SK-N-SH (cell line): ENCODE measurements at regions not wholly inside any gene's neighbourhood (a gene's known extent, or its start where the extent isn't known, plus 50 kb on each side); places are given as distances from the start of the nearest gene placed in this dataset.

Experiments used
- CTCF ChIA-PET: fragments of 300-600, 350-600 bp; formaldehyde crosslinking; extraction: SDS; loops from one replicate; lab custom pipeline; 2021; lab: Yijun Ruan, JAX
- POLR2A ChIA-PET: fragments of 350-600 bp; sonication (Branson Sonifier 250); formaldehyde crosslinking; extraction: SDS; loops from one replicate; lab custom pipeline; 2020; ENCODE audit warnings: antibody characterized with exemption, inconsistent platforms; lab: Yijun Ruan, JAX
- DNase-seq: peaks from one replicate; pipeline ENCODE4 v3.0.0; 2012
- H2AFZ ChIP-seq: fragments of 200-600 bp; sonication (generic); 2 replicates; pipeline ENCODE4 v1.8.1; 2016; ENCODE audit warnings: antibody characterized with exemption, mild to moderate bottlenecking, low read depth
- H3F3A ChIP-seq: fragments of 200-600 bp; sonication (generic); replicated peaks from 2 replicates; pipeline ENCODE3; 2016; ENCODE audit warnings: antibody characterized with exemption, mild to moderate bottlenecking; ENCODE audit not compliant: insufficient read depth
- H3K27ac ChIP-seq, 2 experiments: fragments of 200-500 bp in 1 of 2; fragments of 200-600 bp in 1 of 2; sonication (Bioruptor generic) in 1 of 2; sonication (generic), shearing (Covaris generic) in 1 of 2; 2 replicates each; pipeline versions ENCODE4 v1.5.1 to v1.6.1; 2014 to 2016; ENCODE audit warnings: low read depth in 2 of 2, inconsistent platforms in 1 of 2, low read length in 1 of 2, mild to moderate bottlenecking in 1 of 2, mixed read lengths in 1 of 2
- H3K27me3 ChIP-seq: fragments of 200-600 bp; sonication (generic), shearing (Covaris generic); 2 replicates; pipeline ENCODE4 v1.6.1; 2016; ENCODE audit warnings: mixed run types; ENCODE audit not compliant: insufficient read depth
- H3K36me3 ChIP-seq, 2 experiments: fragments of 200-500 bp in 1 of 2; fragments of 200-600 bp in 1 of 2; sonication (Bioruptor generic) in 1 of 2; sonication (generic) in 1 of 2; replicated peaks in 1 of 2; 2 replicates each; pipeline versions ENCODE3 to v1.5.1; 2014 to 2016; ENCODE audit warnings: low read length in 1 of 2, mild to moderate bottlenecking in 1 of 2; ENCODE audit not compliant: insufficient read depth in 2 of 2, control insufficient read depth in 1 of 2
- H3K4me1 ChIP-seq, 2 experiments: fragments of 200-500 bp in 1 of 2; fragments of 200-600 bp in 1 of 2; sonication (Bioruptor generic) in 1 of 2; sonication (generic), shearing (Covaris generic) in 1 of 2; 2 replicates each; pipeline versions ENCODE4 v1.5.1 to v1.6.1; 2014 to 2016; ENCODE audit warnings: low read depth in 1 of 2, low read length in 1 of 2, mixed run types in 1 of 2; ENCODE audit not compliant: insufficient read depth in 2 of 2, control insufficient read depth in 1 of 2
- H3K4me2 ChIP-seq: fragments of 200-600 bp; sonication (generic), shearing (Covaris generic); 2 replicates; pipeline ENCODE4 v1.6.1; 2017; ENCODE audit warnings: mixed run types
- H3K4me3 ChIP-seq, 2 experiments: fragments of 200-500 bp in 1 of 2; fragments of 200-600 bp in 1 of 2; sonication (Bioruptor generic) in 1 of 2; sonication (generic), shearing (Covaris generic) in 1 of 2; 2 replicates each; pipeline versions ENCODE4 v1.5.1 to v1.8.1; 2014 to 2016; ENCODE audit warnings: low read depth in 2 of 2, inconsistent platforms in 1 of 2, low read length in 1 of 2, mild to moderate bottlenecking in 1 of 2, mixed read lengths in 1 of 2, moderate library complexity in 1 of 2
- H3K79me2 ChIP-seq: fragments of 200-600 bp; sonication (generic); 2 replicates; pipeline ENCODE4 v1.8.1; 2017; ENCODE audit warnings: mild to moderate bottlenecking; ENCODE audit not compliant: insufficient read depth
- H3K9ac ChIP-seq: fragments of 200-600 bp; sonication (generic); 2 replicates; pipeline ENCODE4 v1.6.1; 2017; ENCODE audit warnings: mixed run types
- H3K9me2 ChIP-seq: fragments of 200-600 bp; sonication (generic); 2 replicates; pipeline ENCODE4 v1.6.1; 2017; ENCODE audit warnings: mixed run types
- H3K9me3 ChIP-seq: fragments of 200-600 bp; sonication (generic); 2 replicates; pipeline ENCODE4 v1.6.1; 2017; ENCODE audit warnings: mixed run types, mild to moderate bottlenecking, moderate library complexity
- H4K20me1 ChIP-seq: fragments of 200-600 bp; sonication (generic); 2 replicates; pipeline ENCODE4 v1.6.1; 2017; ENCODE audit warnings: mild to moderate bottlenecking, mixed run types; ENCODE audit not compliant: insufficient read depth
- CTCF ChIP-seq: fragments of 200-600 bp; sonication (generic); IDR thresholded peaks from 2 replicates; pipeline ENCODE4 v1.6.1; 2017; ENCODE audit warnings: antibody characterized with exemption, mild to moderate bottlenecking, moderate library complexity
- ELF1 ChIP-seq: IDR thresholded peaks from 2 replicates; pipeline ENCODE4 v1.4.0; 2012
- FOXJ3 ChIP-seq: sonication (generic); formaldehyde crosslinking; IDR thresholded peaks from 2 replicates; pipeline ENCODE4 v1.5.1; 2020; ENCODE audit warnings: mild to moderate bottlenecking, missing genetic modification reagents
- FOXM1 ChIP-seq: IDR thresholded peaks from 2 replicates; pipeline ENCODE4 v1.4.0; 2012; ENCODE audit warnings: low read depth, mild to moderate bottlenecking
- NFIC ChIP-seq: IDR thresholded peaks from 2 replicates; pipeline ENCODE4 v1.4.0; 2012; ENCODE audit warnings: borderline replicate concordance
- NRF1 ChIP-seq: IDR thresholded peaks from 2 replicates; pipeline ENCODE4 v1.6.1; 2012; ENCODE audit warnings: low read depth, mild to moderate bottlenecking, low read length
- POLR2AphosphoS5 ChIP-seq: IDR thresholded peaks from 2 replicates; pipeline ENCODE4 v1.6.1; 2012; ENCODE audit warnings: low read depth, low read length
- RCOR1 ChIP-seq: fragments of 150-350 bp; IDR thresholded peaks from 2 replicates; pipeline ENCODE4 v1.6.1; 2017; ENCODE audit warnings: antibody characterized with exemption, low read length
- SIN3A ChIP-seq: IDR thresholded peaks from 2 replicates; pipeline ENCODE4 v1.6.1; 2012; ENCODE audit warnings: low read depth, mild to moderate bottlenecking, low read length, moderate library complexity, borderline replicate concordance
- SMC3 ChIP-seq: IDR thresholded peaks from 2 replicates; pipeline ENCODE4 v1.6.1; 2012; ENCODE audit warnings: low read depth, low read length, improper control_type of control experiment
- TEAD4 ChIP-seq: IDR thresholded peaks from 2 replicates; pipeline ENCODE4 v1.4.0; 2012; ENCODE audit warnings: mild to moderate bottlenecking, borderline replicate concordance; ENCODE audit not compliant: insufficient read depth
- USF1 ChIP-seq: IDR thresholded peaks from 2 replicates; pipeline ENCODE4 v1.4.0; 2012; ENCODE audit warnings: low read depth, borderline replicate concordance
- ZBTB33 ChIP-seq: IDR thresholded peaks from 2 replicates; pipeline ENCODE4 v1.4.0; 2012; ENCODE audit warnings: low read depth, borderline replicate concordance
- WGBS: methylation state at CpG from one replicate; pipeline ENCODE4 v1.1.6; 2017; ENCODE audit warnings: low lambda C conversion rate; 5-methylcytosine and 5-hydroxymethylcytosine counted together
- TF ChIP-seq, protein P1 (sequence below): IDR thresholded peaks from 2 replicates; pipeline ENCODE4 v1.6.1; 2012; ENCODE audit warnings: mild to moderate bottlenecking, low read depth, low read length, moderate library complexity
- TF ChIP-seq, protein P2 (sequence below): fragments of 150-350 bp; IDR thresholded peaks from 2 replicates; pipeline ENCODE4 v1.6.1; 2016; ENCODE audit warnings: mild to moderate bottlenecking, low read depth, low read length

DNA sequence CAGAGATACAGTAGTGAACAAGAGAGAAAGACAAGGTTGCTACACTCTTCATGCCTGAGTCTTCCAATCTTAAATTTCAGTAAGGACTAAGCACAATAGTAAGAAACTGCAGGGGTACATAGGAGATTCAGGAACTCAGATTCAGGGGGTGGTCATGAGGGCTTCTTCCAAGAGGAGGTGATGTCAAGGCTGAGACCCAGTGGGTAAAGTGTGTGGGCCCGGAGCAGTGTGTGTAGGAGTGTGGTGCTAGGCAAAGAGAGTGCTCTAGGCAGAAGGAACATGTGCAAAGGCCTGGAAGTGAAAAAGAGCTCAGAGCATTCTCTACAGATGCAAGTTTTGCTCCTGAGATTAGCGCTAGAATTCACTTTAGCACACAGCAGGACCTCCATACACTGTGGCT, 102.9 kb upstream of the SPATA12 start:
- TF ChIP-seq ELF1 (no peak), USF1 (no peak), TEAD4 (no peak), RCOR1 (no peak), FOXJ3 (CRISPR knock-in tag) (no peak), NFIC (no peak), SMC3 (no peak), SIN3A (no peak), POLR2AphosphoS5 (no peak), ZBTB33 (no peak), NRF1 (no peak), FOXM1 (no peak), CTCF (no peak)
- TF ChIP-seq, protein P1, sequence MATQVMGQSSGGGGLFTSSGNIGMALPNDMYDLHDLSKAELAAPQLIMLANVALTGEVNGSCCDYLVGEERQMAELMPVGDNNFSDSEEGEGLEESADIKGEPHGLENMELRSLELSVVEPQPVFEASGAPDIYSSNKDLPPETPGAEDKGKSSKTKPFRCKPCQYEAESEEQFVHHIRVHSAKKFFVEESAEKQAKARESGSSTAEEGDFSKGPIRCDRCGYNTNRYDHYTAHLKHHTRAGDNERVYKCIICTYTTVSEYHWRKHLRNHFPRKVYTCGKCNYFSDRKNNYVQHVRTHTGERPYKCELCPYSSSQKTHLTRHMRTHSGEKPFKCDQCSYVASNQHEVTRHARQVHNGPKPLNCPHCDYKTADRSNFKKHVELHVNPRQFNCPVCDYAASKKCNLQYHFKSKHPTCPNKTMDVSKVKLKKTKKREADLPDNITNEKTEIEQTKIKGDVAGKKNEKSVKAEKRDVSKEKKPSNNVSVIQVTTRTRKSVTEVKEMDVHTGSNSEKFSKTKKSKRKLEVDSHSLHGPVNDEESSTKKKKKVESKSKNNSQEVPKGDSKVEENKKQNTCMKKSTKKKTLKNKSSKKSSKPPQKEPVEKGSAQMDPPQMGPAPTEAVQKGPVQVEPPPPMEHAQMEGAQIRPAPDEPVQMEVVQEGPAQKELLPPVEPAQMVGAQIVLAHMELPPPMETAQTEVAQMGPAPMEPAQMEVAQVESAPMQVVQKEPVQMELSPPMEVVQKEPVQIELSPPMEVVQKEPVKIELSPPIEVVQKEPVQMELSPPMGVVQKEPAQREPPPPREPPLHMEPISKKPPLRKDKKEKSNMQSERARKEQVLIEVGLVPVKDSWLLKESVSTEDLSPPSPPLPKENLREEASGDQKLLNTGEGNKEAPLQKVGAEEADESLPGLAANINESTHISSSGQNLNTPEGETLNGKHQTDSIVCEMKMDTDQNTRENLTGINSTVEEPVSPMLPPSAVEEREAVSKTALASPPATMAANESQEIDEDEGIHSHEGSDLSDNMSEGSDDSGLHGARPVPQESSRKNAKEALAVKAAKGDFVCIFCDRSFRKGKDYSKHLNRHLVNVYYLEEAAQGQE = no peak
- TF ChIP-seq, protein P2, sequence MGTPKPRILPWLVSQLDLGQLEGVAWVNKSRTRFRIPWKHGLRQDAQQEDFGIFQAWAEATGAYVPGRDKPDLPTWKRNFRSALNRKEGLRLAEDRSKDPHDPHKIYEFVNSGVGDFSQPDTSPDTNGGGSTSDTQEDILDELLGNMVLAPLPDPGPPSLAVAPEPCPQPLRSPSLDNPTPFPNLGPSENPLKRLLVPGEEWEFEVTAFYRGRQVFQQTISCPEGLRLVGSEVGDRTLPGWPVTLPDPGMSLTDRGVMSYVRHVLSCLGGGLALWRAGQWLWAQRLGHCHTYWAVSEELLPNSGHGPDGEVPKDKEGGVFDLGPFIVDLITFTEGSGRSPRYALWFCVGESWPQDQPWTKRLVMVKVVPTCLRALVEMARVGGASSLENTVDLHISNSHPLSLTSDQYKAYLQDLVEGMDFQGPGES = no peak
- H3F3A ChIP-seq = no peaks in the 10 kb centered on the region
- WGBS = 90% methylated on average over 2 of the region's 2 CpGs
- CTCF ChIA-PET = interaction anchor here (1.1 kb wide), 1 partner anchor 32 kb away, joined by 4 read pairs; no protein-coding TSS in a partner anchor
- H3K4me3 ChIP-seq = no peak overlapping the region
- no peaks in the 10 kb centered on the region for H4K20me1 ChIP-seq
- H3K9ac ChIP-seq = no peak overlapping the region
- H2AFZ ChIP-seq = no peak overlapping the region
- no peaks in the 10 kb centered on the region for H3K27me3 ChIP-seq
- POLR2A ChIA-PET = interaction anchor here (0.6 kb wide), 1 partner anchor 1162 kb away, joined by 3 read pairs; no protein-coding TSS in a partner anchor
- H3K4me2 ChIP-seq = no peak overlapping the region
- H3K9me3 ChIP-seq = no peaks in the 10 kb centered on the region
- no peaks in the 10 kb centered on the region for H3K36me3 ChIP-seq
- H3K4me1 ChIP-seq = peaks cover 0 to 16% of the 10 kb centered on the region in 2 experiments; a peak in 2 of 4 replicates
- H3K27ac ChIP-seq = no peak overlapping the region
- no peaks in the 10 kb centered on the region for H3K79me2 ChIP-seq
- DNase-seq = no peak
- H3K9me2 ChIP-seq = no peaks in the 10 kb centered on the region
